ENCODE measurements at regions not wholly inside any gene's neighbourhood (a gene's known extent, or its start where the extent isn't known, plus 50 kb on each side); places are given as distances from the start of the nearest gene placed in this dataset.

DNA sequence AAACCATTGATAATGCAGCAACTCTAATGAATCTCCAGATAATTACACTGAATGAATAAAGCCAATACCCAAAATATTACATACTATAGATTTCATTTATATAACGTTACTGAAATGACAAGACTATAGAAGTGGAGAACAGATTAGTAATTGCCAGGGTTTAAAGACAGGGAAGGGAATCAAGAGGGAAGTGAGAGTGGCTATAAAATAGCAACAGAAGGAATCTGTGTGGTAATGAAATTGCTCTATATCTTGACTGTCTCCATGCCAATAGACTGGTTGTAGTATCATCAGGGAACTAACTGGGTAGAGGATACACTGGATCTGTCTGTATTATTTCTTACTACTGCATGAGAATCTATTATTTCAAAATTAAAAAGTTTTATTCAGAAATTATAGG lies 396.5 kb upstream of the RPS23 start:
- no peaks in the 10 kb centered on the region for H3K9me2 ChIP-seq (ENCODE audit: insufficient read depth, low read length)
- no TSS peak for BruUV-seq (replicated peaks)
- no peaks in the 10 kb centered on the region for H3K4me1 ChIP-seq (ENCODE audit: insufficient read depth, low read length, poor library complexity, severe bottlenecking)
- H3K27ac ChIP-seq (ENCODE audit: low read depth, low read length, poor library complexity, severe bottlenecking): no peak overlapping the region
- no peaks in the 10 kb centered on the region for H4K20me1 ChIP-seq (ENCODE audit: insufficient read depth, low read length)
- H3K79me2 ChIP-seq (ENCODE audit: insufficient read depth, low read depth, low read length): no peaks in the 10 kb centered on the region
- intact Hi-C loops (cut with micrococcal nuclease; ENCODE audit: unreplicated experiment): no loop called here
- H3K9me3 ChIP-seq (ENCODE audit: low read length): no peaks in the 10 kb centered on the region
- H3K4me2 ChIP-seq (ENCODE audit: low read length): no peak overlapping the region
- no peak overlapping the region for H3K4me3 ChIP-seq (ENCODE audit: low read depth, low read length, poor library complexity, severe bottlenecking)
- no peak overlapping the region for H2AFZ ChIP-seq (ENCODE audit: low read length)
- DNase-seq (ENCODE audit: low spot score): no peak
- ChIA-PET POLR2A (no interaction called here), CTCF (ENCODE audit: unreplicated experiment) (no interaction called here)
- TF ChIP-seq EZH2phosphoT487 (IDR thresholded peaks at IDR 0.05; ENCODE audit: borderline replicate concordance, low read depth, low read length): no peak
- TF ChIP-seq, protein P1, sequence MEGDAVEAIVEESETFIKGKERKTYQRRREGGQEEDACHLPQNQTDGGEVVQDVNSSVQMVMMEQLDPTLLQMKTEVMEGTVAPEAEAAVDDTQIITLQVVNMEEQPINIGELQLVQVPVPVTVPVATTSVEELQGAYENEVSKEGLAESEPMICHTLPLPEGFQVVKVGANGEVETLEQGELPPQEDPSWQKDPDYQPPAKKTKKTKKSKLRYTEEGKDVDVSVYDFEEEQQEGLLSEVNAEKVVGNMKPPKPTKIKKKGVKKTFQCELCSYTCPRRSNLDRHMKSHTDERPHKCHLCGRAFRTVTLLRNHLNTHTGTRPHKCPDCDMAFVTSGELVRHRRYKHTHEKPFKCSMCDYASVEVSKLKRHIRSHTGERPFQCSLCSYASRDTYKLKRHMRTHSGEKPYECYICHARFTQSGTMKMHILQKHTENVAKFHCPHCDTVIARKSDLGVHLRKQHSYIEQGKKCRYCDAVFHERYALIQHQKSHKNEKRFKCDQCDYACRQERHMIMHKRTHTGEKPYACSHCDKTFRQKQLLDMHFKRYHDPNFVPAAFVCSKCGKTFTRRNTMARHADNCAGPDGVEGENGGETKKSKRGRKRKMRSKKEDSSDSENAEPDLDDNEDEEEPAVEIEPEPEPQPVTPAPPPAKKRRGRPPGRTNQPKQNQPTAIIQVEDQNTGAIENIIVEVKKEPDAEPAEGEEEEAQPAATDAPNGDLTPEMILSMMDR (conservative IDR thresholded peaks at IDR 0.05; ENCODE audit: low read length): no peak
- no peaks in the 10 kb centered on the region for H3K36me3 ChIP-seq (ENCODE audit: insufficient read depth, low read length)

DNA sequence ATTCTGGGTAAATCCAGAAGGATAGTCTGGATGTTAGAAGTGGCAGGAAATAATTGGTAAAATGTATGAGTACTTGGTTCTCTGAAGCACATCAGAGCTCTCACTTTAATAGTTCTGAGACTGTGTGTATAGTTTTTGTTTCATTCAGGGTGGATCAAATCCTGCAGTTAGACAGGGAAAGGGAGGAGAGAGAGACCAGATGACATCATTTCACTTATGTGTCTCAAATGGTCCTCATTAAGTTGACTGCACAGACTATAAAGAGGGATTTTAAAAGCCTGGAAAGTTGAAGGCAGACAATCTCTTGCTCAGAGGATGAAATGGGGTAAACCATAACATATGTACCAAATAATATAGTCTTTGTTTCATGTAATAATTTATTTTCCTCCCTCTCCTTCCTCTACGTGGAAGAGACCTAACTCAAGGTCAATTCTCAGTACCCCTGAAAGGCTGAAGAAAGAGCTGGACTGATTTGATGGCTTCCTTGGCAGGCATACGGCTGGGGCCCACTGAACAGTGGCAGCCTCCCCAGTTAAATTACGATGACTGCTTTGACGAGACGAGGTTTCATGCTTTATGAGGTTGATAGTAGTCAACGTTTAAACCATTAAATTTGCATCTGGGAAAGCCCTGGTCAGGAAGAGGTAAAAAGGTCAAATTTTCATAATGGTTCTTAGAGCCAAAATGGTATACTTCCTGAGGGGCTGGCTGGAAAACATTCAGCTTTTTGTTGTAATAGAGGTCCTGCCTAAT lies 395.1 kb upstream of the RPS23 start:
- DNase-seq (ENCODE audit: low spot score): no peak
- no peaks in the 10 kb centered on the region for H3K36me3 ChIP-seq (ENCODE audit: insufficient read depth, low read length)
- CTCF ChIA-PET (ENCODE audit: unreplicated experiment): no interaction called here
- POLR2A ChIA-PET: no interaction called here
- no peaks in the 10 kb centered on the region for H3K79me2 ChIP-seq (ENCODE audit: insufficient read depth, low read depth, low read length)
- no TSS peak for BruUV-seq (replicated peaks)
- intact Hi-C loops (cut with micrococcal nuclease; ENCODE audit: unreplicated experiment): no loop called here
- no peaks in the 10 kb centered on the region for H4K20me1 ChIP-seq (ENCODE audit: insufficient read depth, low read length)
- no peak for TF ChIP-seq EZH2phosphoT487 (IDR thresholded peaks at IDR 0.05; ENCODE audit: borderline replicate concordance, low read depth, low read length)
- TF ChIP-seq, protein P1 (conservative IDR thresholded peaks at IDR 0.05; ENCODE audit: low read length): no peak
- no peaks in the 10 kb centered on the region for H3K9me2 ChIP-seq (ENCODE audit: insufficient read depth, low read length)
- H3K9me3 ChIP-seq (ENCODE audit: low read length): no peaks in the 10 kb centered on the region
- no peak overlapping the region for H3K27ac ChIP-seq (ENCODE audit: low read depth, low read length, poor library complexity, severe bottlenecking)
- H2AFZ ChIP-seq (ENCODE audit: low read length): no peak overlapping the region
- no peak overlapping the region for H3K4me2 ChIP-seq (ENCODE audit: low read length)
- no peaks in the 10 kb centered on the region for H3K4me1 ChIP-seq (ENCODE audit: insufficient read depth, low read length, poor library complexity, severe bottlenecking)
- H3K4me3 ChIP-seq (ENCODE audit: low read depth, low read length, poor library complexity, severe bottlenecking): no peak overlapping the region

DNA sequence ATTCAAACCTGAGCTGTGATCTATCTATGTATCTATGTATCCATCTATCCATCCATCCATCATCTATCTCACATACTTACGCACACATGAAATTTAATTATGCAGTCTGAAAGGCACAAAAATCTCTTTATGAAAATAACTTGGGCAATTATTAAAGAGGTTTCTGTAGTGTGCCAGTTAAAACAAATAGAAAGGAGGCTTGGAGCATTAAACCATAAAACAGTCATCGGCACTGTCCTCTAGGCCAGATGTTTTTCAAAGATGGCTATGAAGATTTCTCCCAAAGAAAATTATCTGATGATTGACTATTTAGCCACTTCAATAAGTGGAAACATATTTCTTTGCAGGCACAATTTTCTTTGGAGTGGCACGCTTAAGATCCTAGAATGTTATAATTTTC lies 392.5 kb upstream of the RPS23 start:
- Histone ChIP-seq H3K4me3 (ENCODE audit: low read depth, low read length, poor library complexity, severe bottlenecking) (no peak overlapping the region), H3K4me1 (ENCODE audit: insufficient read depth, low read length, poor library complexity, severe bottlenecking) (no peaks in the 10 kb centered on the region), H3K4me2 (ENCODE audit: low read length) (no peak overlapping the region), H3K36me3 (ENCODE audit: insufficient read depth, low read length) (no peaks in the 10 kb centered on the region), H4K20me1 (ENCODE audit: insufficient read depth, low read length) (no peaks in the 10 kb centered on the region), H2AFZ (ENCODE audit: low read length) (no peak overlapping the region), H3K9me3 (ENCODE audit: low read length) (no peaks in the 10 kb centered on the region), H3K9me2 (ENCODE audit: insufficient read depth, low read length) (no peaks in the 10 kb centered on the region), H3K27ac (ENCODE audit: low read depth, low read length, poor library complexity, severe bottlenecking) (no peak overlapping the region), H3K79me2 (ENCODE audit: insufficient read depth, low read depth, low read length) (no peaks in the 10 kb centered on the region)
- no TSS peak for BruUV-seq (replicated peaks)
- DNase-seq (ENCODE audit: low spot score): no peak
- POLR2A ChIA-PET: interaction anchor here (0.7 to 0.8 kb wide), 2 partner anchors 26 to 40 kb away, joined by 3 to 6 read pairs; no protein-coding TSS in a partner anchor
- intact Hi-C loops (cut with micrococcal nuclease; ENCODE audit: unreplicated experiment): no loop called here
- CTCF ChIA-PET (ENCODE audit: unreplicated experiment): no interaction called here
- TF ChIP-seq, protein P1 (conservative IDR thresholded peaks at IDR 0.05; ENCODE audit: low read length): no peak
- TF ChIP-seq EZH2phosphoT487 (IDR thresholded peaks at IDR 0.05; ENCODE audit: borderline replicate concordance, low read depth, low read length): no peak
